ENCODE measurements at regions not wholly inside any gene's neighbourhood (a gene's known extent, or its start where the extent isn't known, plus 50 kb on each side); places are given as distances from the start of the nearest gene placed in this dataset.

DNA sequence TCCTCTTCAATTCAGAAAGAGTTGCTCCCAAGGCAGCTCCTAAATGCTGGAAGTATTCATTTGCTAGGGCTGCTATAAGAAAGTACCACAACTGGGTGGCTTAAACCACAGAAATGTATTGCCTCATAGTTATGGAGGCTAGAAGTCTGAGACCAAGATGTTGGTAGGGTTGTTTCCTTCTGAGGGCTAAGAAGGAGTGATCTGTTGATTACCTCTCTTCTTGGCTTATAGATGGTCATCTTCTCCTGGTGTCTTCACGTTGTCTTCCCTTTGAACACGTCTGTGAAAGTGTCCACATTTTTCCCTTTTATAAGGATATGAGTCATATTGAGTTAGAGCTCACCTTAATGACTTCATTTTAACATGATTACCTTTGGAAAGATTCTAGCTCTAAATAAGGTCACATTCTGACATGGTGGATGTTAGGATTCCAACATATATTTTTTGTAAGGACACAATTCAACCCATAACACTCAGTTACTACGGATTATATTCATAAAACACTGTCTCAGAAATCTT lies 266.3 kb downstream of the SPATA18 start:
- H3K27ac ChIP-seq (ENCODE audit: low read depth, low read length): no peak overlapping the region
- ATAC-seq (no peak), DNase-seq (ENCODE audit: low read depth, low spot score) (no peak)
- no peak overlapping the region for H2AFZ ChIP-seq (ENCODE audit: low read depth, low read length, poor library complexity, severe bottlenecking)
- RAD21 ChIA-PET (ENCODE audit: low non-redundant PET in 1 of 2, low total read pairs in 2 of 2, uncharacterized antibody in 2 of 2, unreplicated experiment in 2 of 2): no interaction called here
- H3K4me1 ChIP-seq (ENCODE audit: control insufficient read depth in 1 of 2, insufficient read depth in 2 of 2, low read length in 2 of 2): peaks cover 9 to 18% of the 10 kb centered on the region in 2 experiments
- H3K9ac ChIP-seq (ENCODE audit: low read length): no peak overlapping the region
- H3K79me2 ChIP-seq (ENCODE audit: insufficient read depth, low read length): no peaks in the 10 kb centered on the region
- CTCF ChIA-PET: no interaction called here
- POLR2A ChIA-PET: no interaction called here
- H3K9me3 ChIP-seq (ENCODE audit: control insufficient read depth in 1 of 2, insufficient read depth in 1 of 2, low read depth in 1 of 2, low read length in 2 of 2): no peaks in the 10 kb centered on the region
- H3K27me3 ChIP-seq (ENCODE audit: insufficient read depth, low read length): no peaks in the 10 kb centered on the region
- H4K20me1 ChIP-seq (ENCODE audit: insufficient read depth): no peaks in the 10 kb centered on the region
- no TSS peak for BruUV-seq (replicated peaks)
- H3K4me3 ChIP-seq (replicated peaks in 1 of 2; ENCODE audit: low read depth in 1 of 2, low read length in 2 of 2): no peak overlapping the region
- intact Hi-C loops (cut with micrococcal nuclease): no loop called here
- TF ChIP-seq EZH2phosphoT487 (IDR thresholded peaks at IDR 0.05; ENCODE audit: borderline replicate concordance) (no peak), ZNF274 (IDR thresholded peaks at IDR 0.05; ENCODE audit: low read depth, low read length) (no peak), MAX (IDR thresholded peaks at IDR 0.05) (no peak), POLR2AphosphoS5 (IDR thresholded peaks at IDR 0.05; ENCODE audit: low read depth, low read length) (no peak), SRF (IDR thresholded peaks at IDR 0.05; ENCODE audit: low read depth) (no peak), EZH2 (IDR thresholded peaks at IDR 0.05) (no peak), CEBPB (IDR thresholded peaks at IDR 0.05; ENCODE audit: low read depth) (no peak), EGR1 (IDR thresholded peaks at IDR 0.05; ENCODE audit: low read depth) (no peak), YY1 (IDR thresholded peaks at IDR 0.05; ENCODE audit: extremely low read depth, insufficient replicate concordance, low read depth, low read length) (no peak)
- TF ChIP-seq, protein P1, sequence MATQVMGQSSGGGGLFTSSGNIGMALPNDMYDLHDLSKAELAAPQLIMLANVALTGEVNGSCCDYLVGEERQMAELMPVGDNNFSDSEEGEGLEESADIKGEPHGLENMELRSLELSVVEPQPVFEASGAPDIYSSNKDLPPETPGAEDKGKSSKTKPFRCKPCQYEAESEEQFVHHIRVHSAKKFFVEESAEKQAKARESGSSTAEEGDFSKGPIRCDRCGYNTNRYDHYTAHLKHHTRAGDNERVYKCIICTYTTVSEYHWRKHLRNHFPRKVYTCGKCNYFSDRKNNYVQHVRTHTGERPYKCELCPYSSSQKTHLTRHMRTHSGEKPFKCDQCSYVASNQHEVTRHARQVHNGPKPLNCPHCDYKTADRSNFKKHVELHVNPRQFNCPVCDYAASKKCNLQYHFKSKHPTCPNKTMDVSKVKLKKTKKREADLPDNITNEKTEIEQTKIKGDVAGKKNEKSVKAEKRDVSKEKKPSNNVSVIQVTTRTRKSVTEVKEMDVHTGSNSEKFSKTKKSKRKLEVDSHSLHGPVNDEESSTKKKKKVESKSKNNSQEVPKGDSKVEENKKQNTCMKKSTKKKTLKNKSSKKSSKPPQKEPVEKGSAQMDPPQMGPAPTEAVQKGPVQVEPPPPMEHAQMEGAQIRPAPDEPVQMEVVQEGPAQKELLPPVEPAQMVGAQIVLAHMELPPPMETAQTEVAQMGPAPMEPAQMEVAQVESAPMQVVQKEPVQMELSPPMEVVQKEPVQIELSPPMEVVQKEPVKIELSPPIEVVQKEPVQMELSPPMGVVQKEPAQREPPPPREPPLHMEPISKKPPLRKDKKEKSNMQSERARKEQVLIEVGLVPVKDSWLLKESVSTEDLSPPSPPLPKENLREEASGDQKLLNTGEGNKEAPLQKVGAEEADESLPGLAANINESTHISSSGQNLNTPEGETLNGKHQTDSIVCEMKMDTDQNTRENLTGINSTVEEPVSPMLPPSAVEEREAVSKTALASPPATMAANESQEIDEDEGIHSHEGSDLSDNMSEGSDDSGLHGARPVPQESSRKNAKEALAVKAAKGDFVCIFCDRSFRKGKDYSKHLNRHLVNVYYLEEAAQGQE (IDR thresholded peaks at IDR 0.05; ENCODE audit: low read depth): no peak
- H3K9me2 ChIP-seq (ENCODE audit: insufficient read depth): no peaks in the 10 kb centered on the region
- H3K4me2 ChIP-seq (ENCODE audit: low read length): no peak overlapping the region
- no peaks in the 10 kb centered on the region for H3K36me3 ChIP-seq (ENCODE audit: control insufficient read depth in 1 of 2, insufficient read depth in 2 of 2, low read length in 2 of 2)
